SJSA1 (cell line): ENCODE measurements at regions not wholly inside any gene's neighbourhood (a gene's known extent, or its start where the extent isn't known, plus 50 kb on each side); places are given as distances from the start of the nearest gene placed in this dataset.

Experiments used
- DNase-seq, 2 experiments: peaks; one replicate each; pipeline ENCODE4 v3.0.0-alpha.2; 2015 to 2020; ENCODE audit warnings: low spot score in 2 of 2, low read depth in 1 of 2
- H3K27ac ChIP-seq: fragments of 250-450 bp; sonication (Bioruptor Pico); 2 replicates; pipeline ENCODE4 v1.5.1; 2020; ENCODE audit warnings: mild to moderate bottlenecking, moderate library complexity
- H3K27me3 ChIP-seq: fragments of 250-450 bp; sonication (Bioruptor Pico); replicated peaks from 2 replicates; pipeline ENCODE4 v1.5.1; 2020; ENCODE audit warnings: mild to moderate bottlenecking, moderate library complexity
- H3K36me3 ChIP-seq: fragments of 250-450 bp; sonication (Bioruptor Pico); 2 replicates; pipeline ENCODE4 v1.5.1; 2020; ENCODE audit warnings: mild to moderate bottlenecking
- H3K4me1 ChIP-seq: fragments of 250-450 bp; sonication (Bioruptor Pico); replicated peaks from 2 replicates; pipeline ENCODE4 v1.6.1; 2021; ENCODE audit warnings: mild to moderate bottlenecking
- H3K4me3 ChIP-seq: fragments of 250-450 bp; sonication (Bioruptor Pico); 2 replicates; pipeline ENCODE4 v1.5.1; 2020; ENCODE audit warnings: mild to moderate bottlenecking
- H3K9me3 ChIP-seq: fragments of 250-450 bp; sonication (Bioruptor Pico); replicated peaks from 2 replicates; pipeline ENCODE4 v1.5.1; 2020; ENCODE audit warnings: mild to moderate bottlenecking

DNA sequence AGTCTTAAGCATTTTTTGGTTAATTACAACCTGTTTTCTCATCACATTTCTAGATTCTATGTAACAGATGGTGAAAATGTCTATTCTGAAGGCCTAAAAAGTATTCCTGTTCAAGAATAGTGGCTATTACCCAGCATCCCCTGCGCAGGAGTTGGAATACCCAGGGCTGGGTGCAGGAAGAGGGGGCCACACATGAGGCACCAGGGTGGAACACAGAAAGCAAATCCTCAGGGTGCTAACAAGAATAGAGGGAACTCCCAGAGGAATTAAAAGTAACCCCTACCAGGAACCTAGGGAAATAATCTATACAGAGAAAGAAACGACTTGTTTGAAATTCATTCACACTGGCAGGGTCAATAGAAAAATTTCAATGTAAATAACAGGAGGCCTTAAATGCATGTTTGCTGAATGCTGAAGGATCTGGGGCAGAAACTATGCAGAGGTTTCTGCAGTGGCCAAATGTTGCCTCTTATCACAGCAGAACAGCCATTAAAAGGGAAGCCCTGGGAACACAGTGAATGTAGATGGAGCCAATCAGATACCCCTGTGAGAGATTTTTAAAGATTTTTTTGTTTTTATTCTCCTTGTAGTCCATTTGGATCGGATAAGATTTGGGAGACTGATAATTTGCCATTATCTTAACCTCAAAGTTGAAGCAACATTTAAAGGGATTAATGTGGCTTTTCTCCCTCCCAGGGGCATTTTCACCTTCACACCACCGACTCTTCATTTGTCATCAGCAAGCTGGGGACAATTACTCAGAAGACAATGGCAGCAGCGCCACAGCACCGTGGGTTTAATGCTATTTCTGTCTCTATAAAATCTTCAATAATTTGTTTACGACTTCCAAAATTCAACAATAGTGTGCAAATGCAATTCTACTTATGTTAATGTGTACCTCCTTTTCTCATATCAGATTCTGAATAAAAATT, 196.0 kb upstream of the PSMD7 start:
- no peak overlapping the region for H3K4me3 ChIP-seq
- no peak for DNase-seq
- no peaks in the 10 kb centered on the region for H3K27me3 ChIP-seq
- H3K27ac ChIP-seq, result no peak overlapping the region
- no peaks in the 10 kb centered on the region for H3K4me1 ChIP-seq
- no peaks in the 10 kb centered on the region for H3K36me3 ChIP-seq
- H3K9me3 ChIP-seq, result no peaks in the 10 kb centered on the region

DNA sequence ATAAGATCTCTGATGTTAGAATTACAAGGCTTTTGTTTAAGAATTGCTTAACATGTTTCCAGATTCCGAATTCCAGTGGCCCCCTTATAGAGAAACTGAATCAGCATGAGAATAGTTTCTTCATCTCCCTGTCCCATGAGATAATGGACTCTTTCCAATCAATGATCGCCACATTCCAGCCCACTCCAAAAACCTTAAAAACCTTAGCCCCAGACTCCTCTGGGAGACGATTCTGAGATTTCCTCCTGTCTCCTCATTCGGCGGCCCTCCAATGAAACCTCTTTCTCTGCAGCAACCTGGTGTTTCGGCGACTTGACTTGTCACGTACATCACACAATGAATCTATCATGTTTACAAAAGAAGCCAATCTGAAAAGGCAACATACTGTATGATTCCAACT, 197.1 kb upstream of the PSMD7 start:
- no peak for DNase-seq
- Histone ChIP-seq H3K4me3 (no peak overlapping the region), H3K36me3 (no peaks in the 10 kb centered on the region), H3K27me3 (no peaks in the 10 kb centered on the region), H3K4me1 (no peaks in the 10 kb centered on the region), H3K27ac (no peak overlapping the region), H3K9me3 (no peaks in the 10 kb centered on the region)

DNA sequence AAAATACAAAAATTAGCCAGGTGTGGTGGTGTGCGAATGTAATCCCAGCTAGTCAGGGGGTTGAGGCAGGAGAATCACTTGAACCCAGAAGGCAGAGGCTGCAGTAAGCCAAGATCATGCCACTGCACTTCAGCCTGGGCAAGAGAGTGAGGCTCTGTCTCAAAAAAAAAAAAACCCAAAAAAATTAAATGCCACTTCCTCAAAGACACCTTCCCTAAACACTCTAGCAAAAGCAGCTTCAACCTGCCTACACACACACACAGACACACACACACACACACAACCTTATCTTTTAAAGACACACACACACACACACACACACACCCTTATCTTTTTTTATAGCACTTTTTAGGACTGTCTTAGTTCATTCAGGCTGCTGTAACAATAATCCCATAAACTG, 201.7 kb upstream of the PSMD7 start:
- H3K4me1 ChIP-seq, result no peaks in the 10 kb centered on the region
- no peaks in the 10 kb centered on the region for H3K9me3 ChIP-seq
- H3K27ac ChIP-seq, result no peak overlapping the region
- no peaks in the 10 kb centered on the region for H3K36me3 ChIP-seq
- DNase-seq, result no peak
- no peaks in the 10 kb centered on the region for H3K27me3 ChIP-seq
- no peak overlapping the region for H3K4me3 ChIP-seq

- no peak overlapping the region for H3K4me3 ChIP-seq
- no peaks in the 10 kb centered on the region for H3K27me3 ChIP-seq
- no peaks in the 10 kb centered on the region for H3K4me1 ChIP-seq
- DNase-seq, result no peak
- H3K36me3 ChIP-seq, result no peaks in the 10 kb centered on the region
- H3K9me3 ChIP-seq, result no peaks in the 10 kb centered on the region
- no peak overlapping the region for H3K27ac ChIP-seq
Measured at GRCh38 chr16:74094514-74094913, 202.1 kb upstream of the PSMD7 start.

DNA sequence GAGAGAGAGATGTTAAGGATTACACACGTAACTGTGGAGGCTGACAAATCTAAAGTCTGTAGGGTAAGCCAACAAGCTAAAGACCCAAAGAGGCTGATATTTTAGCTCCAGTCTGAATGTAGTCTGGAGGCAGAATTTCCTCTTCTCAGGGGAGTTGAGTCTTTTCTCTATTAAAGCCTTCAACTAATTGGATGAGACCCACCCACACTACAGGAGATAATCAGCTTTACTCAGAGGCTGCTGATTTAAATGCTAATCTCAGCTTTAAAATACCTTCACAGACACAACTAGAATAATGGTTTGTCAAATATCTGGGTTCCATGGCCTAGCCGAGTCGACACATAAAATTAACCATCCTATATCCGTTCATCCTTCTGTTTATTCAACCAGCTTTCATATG, 204.3 kb upstream of the PSMD7 start:
- H3K27me3 ChIP-seq, result no peaks in the 10 kb centered on the region
- no peak for DNase-seq
- no peaks in the 10 kb centered on the region for H3K4me1 ChIP-seq
- no peaks in the 10 kb centered on the region for H3K36me3 ChIP-seq
- no peak overlapping the region for H3K4me3 ChIP-seq
- no peak overlapping the region for H3K27ac ChIP-seq
- H3K9me3 ChIP-seq, result no peaks in the 10 kb centered on the region

GRCh38 chr16:74090871-74091270, 205.7 kb upstream of the PSMD7 start:
- Histone ChIP-seq H3K27me3 (no peaks in the 10 kb centered on the region), H3K27ac (no peak overlapping the region), H3K4me3 (no peak overlapping the region), H3K36me3 (no peaks in the 10 kb centered on the region), H3K4me1 (no peaks in the 10 kb centered on the region), H3K9me3 (no peaks in the 10 kb centered on the region)
- DNase-seq, result no peak

GRCh38 chr16:74083541-74083940, 213.1 kb upstream of the PSMD7 start:
- no peak overlapping the region for H3K4me3 ChIP-seq
- no peak overlapping the region for H3K27ac ChIP-seq
- no peaks in the 10 kb centered on the region for H3K36me3 ChIP-seq
- no peaks in the 10 kb centered on the region for H3K4me1 ChIP-seq
- H3K9me3 ChIP-seq, result no peaks in the 10 kb centered on the region
- no peaks in the 10 kb centered on the region for H3K27me3 ChIP-seq
- no peak for DNase-seq

DNA sequence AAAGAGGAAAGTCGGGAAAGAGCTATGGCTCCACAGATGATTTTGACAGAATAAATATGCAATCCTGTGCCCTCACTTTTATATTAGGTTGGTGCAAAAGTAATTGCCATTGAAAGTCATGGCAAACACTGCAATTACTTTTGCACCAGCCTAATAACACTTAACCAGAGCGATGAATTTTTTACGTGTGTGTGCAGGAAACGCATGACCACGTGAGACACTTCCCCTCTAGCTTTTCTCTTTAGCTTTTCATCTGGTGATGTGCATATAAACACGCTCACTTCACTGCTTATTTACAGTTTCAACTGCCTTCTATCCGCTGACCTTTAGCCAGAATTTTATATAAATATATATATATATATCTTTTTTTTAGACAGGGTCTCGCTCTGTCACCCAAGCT, 216.3 kb upstream of the PSMD7 start:
- Histone ChIP-seq H3K4me1 (no peaks in the 10 kb centered on the region), H3K4me3 (no peak overlapping the region), H3K9me3 (no peaks in the 10 kb centered on the region), H3K27me3 (no peaks in the 10 kb centered on the region), H3K36me3 (no peaks in the 10 kb centered on the region), H3K27ac (no peak overlapping the region)
- no peak for DNase-seq

DNA sequence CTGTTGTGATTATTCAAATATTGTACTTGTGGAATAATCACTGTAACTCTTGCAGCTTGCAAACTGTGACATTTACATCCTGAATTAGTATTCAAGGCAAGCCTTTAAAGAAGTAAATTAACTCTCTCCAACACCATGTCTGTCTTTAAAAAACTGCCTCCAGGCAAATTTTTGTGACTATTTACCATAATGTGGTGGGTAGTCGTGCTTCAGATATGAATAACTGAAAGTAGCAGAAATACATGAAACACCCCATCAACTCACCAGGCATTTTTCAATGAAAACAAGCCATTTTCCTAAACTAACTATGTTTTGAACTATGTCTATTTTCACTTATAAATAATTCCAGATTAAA, 217.4 kb upstream of the PSMD7 start:
- no peak overlapping the region for H3K4me3 ChIP-seq
- DNase-seq, result no peak
- no peaks in the 10 kb centered on the region for H3K36me3 ChIP-seq
- no peaks in the 10 kb centered on the region for H3K4me1 ChIP-seq
- no peaks in the 10 kb centered on the region for H3K27me3 ChIP-seq
- no peak overlapping the region for H3K27ac ChIP-seq
- no peaks in the 10 kb centered on the region for H3K9me3 ChIP-seq

- H3K36me3 ChIP-seq, result no peaks in the 10 kb centered on the region
- H3K4me3 ChIP-seq, result no peak overlapping the region
- no peak for DNase-seq
- no peaks in the 10 kb centered on the region for H3K27me3 ChIP-seq
- no peak overlapping the region for H3K27ac ChIP-seq
- no peaks in the 10 kb centered on the region for H3K4me1 ChIP-seq
- H3K9me3 ChIP-seq, result no peaks in the 10 kb centered on the region
Measured at GRCh38 chr16:74078511-74079231, 217.9 kb upstream of the PSMD7 start.

- H3K4me1 ChIP-seq, result no peaks in the 10 kb centered on the region
Measured at GRCh38 chr16:74076568-74076967, 220.0 kb upstream of the PSMD7 start.

GRCh38 chr16:74075393-74075792, 221.2 kb upstream of the PSMD7 start:
- DNase-seq, result no peak
- Histone ChIP-seq H3K27ac (no peak overlapping the region), H3K4me3 (no peak overlapping the region), H3K9me3 (no peaks in the 10 kb centered on the region), H3K4me1 (no peaks in the 10 kb centered on the region), H3K36me3 (no peaks in the 10 kb centered on the region), H3K27me3 (no peaks in the 10 kb centered on the region)

More at GRCh38 chr16:74076568-74076967, 220.0 kb upstream of the PSMD7 start:
- H3K4me3 ChIP-seq, result no peak overlapping the region
- no peak overlapping the region for H3K27ac ChIP-seq
- no peak for DNase-seq
- H3K9me3 ChIP-seq, result no peaks in the 10 kb centered on the region
- no peaks in the 10 kb centered on the region for H3K36me3 ChIP-seq
- no peaks in the 10 kb centered on the region for H3K27me3 ChIP-seq

- H3K27ac ChIP-seq, result no peak overlapping the region
- no peaks in the 10 kb centered on the region for H3K4me1 ChIP-seq
- H3K27me3 ChIP-seq, result no peaks in the 10 kb centered on the region
- H3K9me3 ChIP-seq, result no peaks in the 10 kb centered on the region
- no peaks in the 10 kb centered on the region for H3K36me3 ChIP-seq
- H3K4me3 ChIP-seq, result no peak overlapping the region
- DNase-seq, result no peak
Measured at GRCh38 chr16:74073456-74073855, 223.2 kb upstream of the PSMD7 start.

- Histone ChIP-seq H3K36me3 (no peaks in the 10 kb centered on the region), H3K27ac (no peak overlapping the region), H3K9me3 (no peaks in the 10 kb centered on the region), H3K4me1 (no peaks in the 10 kb centered on the region), H3K27me3 (0 out of 2 replicates have a peak, but pooled peaks cover 4% of the 10 kb centered on the region), H3K4me3 (no peak overlapping the region)
- DNase-seq, result no peak
Measured at GRCh38 chr16:74071996-74072535, 224.5 kb upstream of the PSMD7 start.
